Inferior parietal cortex (tissue), 1 donor: ENCODE measurements at regions not wholly inside any gene's neighbourhood (a gene's known extent, or its start where the extent isn't known, plus 50 kb on each side); places are given as distances from the start of the nearest gene placed in this dataset.
"Not testable (repeated sequence)": the region's sequence is repeated elsewhere in the genome, so short reads cannot be mapped to it uniquely, and the experiment has no call there.

ENCODE experiments used
- DNase-seq: peaks from one replicate; pipeline ENCODE4 v3.0.0-alpha.2; 2016; ENCODE audit errors: extremely low spot score

DNA sequence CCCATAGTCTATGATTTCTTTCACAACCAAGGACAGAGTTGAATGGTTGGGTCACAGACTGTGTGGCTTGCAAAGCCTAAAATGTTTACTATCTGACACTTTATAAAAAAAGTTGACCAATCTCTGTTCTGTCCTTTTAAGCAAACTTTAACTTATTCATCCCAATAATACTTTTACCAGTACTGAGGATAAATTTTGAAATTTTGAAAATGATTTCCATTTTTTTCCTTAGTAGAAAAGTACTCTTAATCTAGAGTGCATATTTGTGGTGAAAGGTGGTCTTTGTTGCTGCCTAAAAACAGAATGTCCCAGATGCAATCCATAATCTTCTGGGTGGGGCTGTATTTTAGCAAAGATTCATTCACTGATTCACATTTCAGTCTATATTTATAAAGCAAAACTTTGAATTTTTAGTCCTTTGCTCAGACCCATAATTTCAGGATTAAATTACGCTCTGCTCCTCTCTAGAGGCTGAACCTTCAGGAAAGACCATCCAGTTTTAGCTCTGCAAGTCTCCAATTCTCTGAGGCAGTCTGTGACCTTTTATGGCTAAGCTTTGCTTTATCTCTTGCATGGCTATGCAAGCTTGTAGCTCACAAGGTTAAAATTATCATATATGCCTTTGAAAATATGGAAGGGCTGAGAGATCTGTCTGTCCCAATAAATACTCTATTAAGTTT lies 573.5 kb downstream of the COL12A1 start:
- no peak for DNase-seq

DNA sequence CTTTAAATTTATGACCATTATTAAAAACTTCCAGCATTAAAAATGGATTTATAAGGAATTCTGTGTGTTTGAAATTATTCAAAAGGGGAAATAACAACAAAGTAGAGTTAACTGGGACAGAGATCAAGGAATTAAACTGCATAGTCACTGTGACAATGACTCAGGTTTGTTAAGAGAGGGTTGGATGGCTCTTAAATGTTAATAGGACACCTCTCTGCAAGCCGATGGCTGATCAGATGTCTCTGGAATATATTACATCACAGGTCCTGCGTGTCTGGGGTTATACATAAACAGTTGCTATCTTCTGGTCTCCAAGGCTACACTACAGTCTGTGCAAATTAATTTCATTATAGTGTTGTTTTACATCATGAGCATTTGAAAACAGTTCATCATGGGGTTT lies 574.3 kb downstream of the COL12A1 start:
- DNase-seq, result no peak

- no peak for DNase-seq
Measured at GRCh38 chr6:74626288-74626687, 579.6 kb downstream of the COL12A1 start.

DNA sequence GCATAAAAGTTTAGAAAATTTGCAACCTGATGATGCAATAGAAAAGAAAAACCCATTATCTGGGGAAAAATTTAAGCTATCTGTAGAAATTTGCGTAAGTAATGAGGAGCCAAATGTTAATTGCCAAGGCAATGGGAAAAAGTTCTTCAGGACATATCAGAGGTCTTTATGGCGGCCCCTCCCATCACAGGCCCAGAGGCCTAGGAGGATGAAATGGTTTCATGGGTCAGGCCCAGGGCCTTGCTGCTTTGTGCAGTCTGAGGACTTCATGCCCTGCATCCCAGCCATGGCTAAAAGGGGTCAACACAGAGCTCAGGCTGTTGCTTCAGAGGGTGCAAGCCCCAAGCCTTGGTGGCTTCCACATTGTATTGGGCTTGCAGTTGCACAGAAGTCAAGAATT lies 582.8 kb downstream of the COL12A1 start:
- DNase-seq, result no peak

- no peak for DNase-seq
Measured at GRCh38 chr6:74611220-74611619, 594.6 kb downstream of the COL12A1 start.

GRCh38 chr6:74610352-74610751 lies 595.5 kb downstream of the COL12A1 start:
- no peak for DNase-seq

DNA sequence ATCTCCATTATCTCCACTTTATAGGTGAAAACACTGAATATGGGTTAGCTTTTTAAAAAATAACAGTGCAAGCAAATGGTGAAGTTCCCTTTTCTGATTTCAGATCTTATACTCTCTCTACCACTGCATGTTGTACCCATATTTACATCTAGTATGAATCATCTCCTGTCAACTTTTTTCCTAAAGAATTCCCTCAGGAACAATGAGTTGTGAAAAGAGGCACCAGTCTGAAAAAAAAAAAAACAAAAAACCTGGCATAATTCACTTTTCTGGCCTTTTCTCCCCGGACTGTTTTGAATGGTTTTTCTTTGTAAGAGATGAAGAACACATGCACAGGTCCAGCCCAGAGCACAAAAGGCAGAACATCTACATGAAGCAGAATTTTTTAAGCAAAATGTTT lies 596.0 kb downstream of the COL12A1 start:
- DNase-seq, result no peak

- DNase-seq, result no peak
Measured at GRCh38 chr6:74607934-74608333, 597.9 kb downstream of the COL12A1 start.

GRCh38 chr6:74607468-74607867 lies 598.4 kb downstream of the COL12A1 start:
- DNase-seq, result no peak

DNA sequence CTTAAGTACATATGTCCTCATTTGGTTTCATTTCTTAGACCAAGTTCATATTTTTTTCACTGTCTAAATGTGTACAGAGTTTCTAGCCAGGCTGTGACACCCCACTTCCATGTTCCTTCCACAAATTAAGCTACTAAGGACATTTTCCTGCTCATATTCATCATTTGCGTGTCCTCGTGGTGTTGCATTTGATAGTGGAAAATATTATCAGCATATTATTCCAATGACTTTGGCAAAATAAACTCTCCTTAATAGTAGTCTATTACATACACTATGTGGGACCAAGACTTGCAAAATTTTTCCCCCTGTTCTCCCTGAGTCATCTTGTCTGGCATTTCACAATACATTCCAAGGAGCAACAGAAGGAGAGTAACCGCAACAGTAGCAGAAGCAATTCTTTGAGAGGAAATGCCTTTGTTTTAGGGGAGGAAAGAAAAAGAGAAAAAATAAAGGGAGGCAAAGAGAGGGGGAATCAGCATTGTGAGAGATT lies 599.2 kb downstream of the COL12A1 start:
- DNase-seq, result no peak

- DNase-seq, result no peak
Measured at GRCh38 chr6:74605922-74606581, 599.8 kb downstream of the COL12A1 start.

DNA sequence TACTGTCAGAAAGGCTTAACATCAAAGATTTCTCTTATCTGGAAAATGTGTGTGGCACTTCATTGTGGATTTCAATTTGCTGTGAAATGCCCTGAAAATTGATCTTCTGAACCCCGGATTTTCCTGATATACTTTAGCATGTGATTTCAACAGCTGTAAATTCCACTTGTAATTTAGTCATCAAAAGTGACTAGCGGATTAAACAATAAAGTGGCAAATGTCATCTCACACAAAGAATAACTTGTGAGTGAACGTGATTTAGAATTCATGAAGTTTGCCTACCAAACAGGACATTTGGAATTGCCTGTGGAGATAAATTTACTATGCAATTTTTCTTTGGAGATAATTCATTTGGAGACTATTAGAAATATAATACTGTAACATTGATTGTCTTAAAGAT lies 601.6 kb downstream of the COL12A1 start:
- DNase-seq, result no peak

- no peak for DNase-seq
Measured at GRCh38 chr6:74603322-74604076, 602.4 kb downstream of the COL12A1 start.

DNA sequence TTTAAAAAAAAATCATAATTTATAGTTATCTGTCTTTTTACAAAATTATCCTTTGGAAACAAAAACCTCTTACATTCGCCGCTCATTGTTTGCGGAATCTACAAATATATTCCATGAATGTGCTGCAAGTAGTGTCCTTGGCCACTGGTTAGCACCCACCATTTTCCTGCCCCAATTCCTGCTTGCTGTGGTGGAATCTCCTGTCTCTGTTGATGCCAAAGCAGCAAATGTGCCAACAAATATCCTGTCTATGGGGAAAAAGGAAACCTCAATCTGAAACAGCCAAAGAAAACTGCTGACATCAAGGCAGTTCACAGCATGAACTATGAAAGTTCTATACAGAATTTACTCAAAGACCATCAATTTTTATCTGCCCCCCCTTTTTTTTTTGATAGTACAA lies 603.6 kb downstream of the COL12A1 start:
- no peak for DNase-seq

GRCh38 chr6:74598462-74599393 lies 607.1 kb downstream of the COL12A1 start:
- DNase-seq, result no peak

DNA sequence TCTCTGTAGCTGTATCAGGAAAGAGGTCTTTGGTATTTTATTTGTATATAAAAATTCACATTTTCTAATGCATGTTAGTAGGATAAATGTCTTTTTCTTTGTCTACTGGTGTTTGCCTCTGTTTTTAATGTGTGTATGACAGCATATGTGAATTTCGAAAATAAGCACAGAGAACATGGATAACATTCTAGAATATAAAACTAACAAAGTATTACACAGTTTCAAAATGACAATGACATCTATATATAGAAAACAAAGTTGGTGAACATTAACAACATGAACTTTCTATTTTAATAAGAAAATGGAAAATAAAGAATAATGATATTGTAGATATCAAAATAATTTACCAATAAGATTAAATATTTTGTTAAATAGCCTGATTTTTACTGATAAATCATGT lies 608.0 kb downstream of the COL12A1 start:
- DNase-seq, result no peak

DNA sequence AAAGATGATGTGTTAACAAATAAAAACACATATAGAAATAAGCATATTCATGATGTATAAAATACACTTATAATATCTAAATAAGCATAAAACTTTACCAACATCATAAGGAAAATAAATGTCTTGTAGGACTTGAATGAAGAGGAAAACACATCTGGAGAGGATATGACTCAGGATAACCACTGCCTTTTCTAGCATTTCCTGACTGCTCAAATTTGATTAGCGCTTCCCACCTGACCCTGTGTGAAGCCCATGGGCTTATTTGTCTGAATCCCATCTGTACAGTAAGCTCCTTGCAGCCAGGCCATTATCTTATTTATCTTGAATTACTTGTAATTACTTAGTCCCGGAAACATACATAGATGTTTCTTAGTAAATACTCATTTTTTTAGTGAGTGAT lies 608.6 kb downstream of the COL12A1 start:
- DNase-seq, result no peak

DNA sequence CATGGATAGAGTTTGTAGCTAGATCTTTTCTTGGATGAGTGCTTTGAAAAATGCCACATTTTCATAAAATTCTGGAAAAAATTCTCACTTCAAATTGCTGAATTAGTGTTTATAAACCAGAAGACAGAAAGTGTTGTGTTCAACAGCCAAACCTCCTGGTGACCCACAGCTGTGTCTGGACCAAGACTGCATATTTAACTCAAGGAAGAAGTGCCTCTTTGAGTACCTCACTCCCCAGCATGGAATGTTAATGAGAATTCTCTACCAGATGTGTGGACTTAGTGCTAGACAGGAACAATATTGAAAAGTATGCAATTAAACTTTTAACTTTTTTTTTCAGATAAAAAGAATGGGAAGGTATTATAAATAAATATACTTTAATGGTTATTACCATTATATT lies 609.3 kb downstream of the COL12A1 start:
- DNase-seq, result no peak

DNA sequence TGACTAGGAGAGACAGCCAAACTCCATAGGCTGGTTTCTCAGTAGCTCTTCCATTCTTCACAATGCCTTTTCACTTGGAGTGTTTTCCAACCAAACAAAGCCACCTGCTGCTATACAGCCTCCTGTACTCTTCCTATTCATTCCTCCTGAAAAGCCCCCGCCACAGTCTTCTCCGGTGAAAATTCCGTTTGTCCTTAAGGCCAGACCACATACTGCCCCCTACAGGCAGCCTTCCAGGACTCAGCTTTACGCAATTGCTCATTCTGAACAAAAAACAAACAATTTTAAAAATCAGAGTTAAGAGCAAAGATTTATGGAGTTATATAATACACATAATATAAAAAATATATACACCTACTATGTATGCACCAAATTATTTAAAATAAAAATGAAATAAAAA lies 611.5 kb downstream of the COL12A1 start:
- not testable (repeated sequence) for DNase-seq

DNA sequence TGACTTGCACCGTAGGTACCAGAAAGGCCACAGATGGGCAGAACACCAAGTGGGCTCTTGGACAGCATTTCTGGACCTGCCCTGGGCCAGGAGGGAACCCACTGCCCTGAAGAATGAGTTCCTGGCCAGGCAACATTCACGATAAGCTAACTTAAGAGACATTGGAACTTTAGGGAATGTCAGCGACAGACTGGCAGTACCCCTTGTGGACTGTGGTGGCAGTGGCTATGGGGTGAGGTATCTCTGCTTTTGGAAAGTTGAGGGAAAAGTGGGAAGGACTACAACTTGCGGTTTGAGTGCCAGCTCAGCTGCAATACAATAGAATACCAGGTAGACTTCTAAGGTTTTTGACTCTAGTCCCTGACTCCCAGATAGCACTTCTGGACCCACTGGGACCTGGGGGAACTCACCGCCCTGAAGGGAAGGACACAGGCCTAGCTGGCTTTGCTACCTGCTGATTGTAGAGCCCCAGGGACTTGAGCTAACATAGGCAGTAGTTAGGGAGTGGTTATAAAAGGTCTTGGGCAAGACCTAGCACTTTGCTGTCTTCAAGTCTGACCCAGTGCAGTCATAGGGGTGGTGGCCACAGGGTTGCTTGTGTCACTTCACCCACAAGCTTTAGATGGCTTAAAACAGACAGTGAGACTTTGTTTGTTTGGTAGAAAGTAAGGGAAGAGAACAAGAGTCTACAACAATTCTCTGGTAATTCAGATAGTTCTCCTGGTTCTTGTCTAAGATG lies 617.6 kb downstream of the COL12A1 start:
- DNase-seq, result no peak

- DNase-seq, result no peak
Measured at GRCh38 chr6:74587386-74587785, 618.5 kb downstream of the COL12A1 start.
